GM06990 (cell line): ENCODE measurements at regions not wholly inside any gene's neighbourhood (a gene's known extent, or its start where the extent isn't known, plus 50 kb on each side); places are given as distances from the start of the nearest gene placed in this dataset.

Source experiments
- DNase-seq: peaks from one replicate; pipeline ENCODE4 v3.0.0-alpha.2; 2011; ENCODE audit not compliant: insufficient read length; ENCODE audit errors: extremely low read depth
- H3K27me3 ChIP-seq: replicated peaks from 2 replicates; pipeline ENCODE4 v1.6.0; 2011; ENCODE audit warnings: low read length; ENCODE audit not compliant: control insufficient read depth, insufficient read depth
- H3K36me3 ChIP-seq: 2 replicates; pipeline ENCODE4 v1.5.1; 2011; ENCODE audit warnings: low read length; ENCODE audit not compliant: control insufficient read depth, insufficient read depth
- H3K4me3 ChIP-seq: replicated peaks from 2 replicates; pipeline ENCODE4 v1.5.1; 2011; ENCODE audit warnings: low read depth, mild to moderate bottlenecking, control low read depth, low read length
- CTCF ChIP-seq: IDR thresholded peaks from 2 replicates; pipeline ENCODE4 v1.5.1; 2011; ENCODE audit warnings: low read length, control low read depth, mild to moderate bottlenecking, inconsistent platforms; ENCODE audit not compliant: insufficient read depth, poor library complexity, severe bottlenecking

GRCh38 chr2:42941633-42942176 lies 149.3 kb upstream of the HAAO start:
- H3K36me3 ChIP-seq: no peaks in the 10 kb centered on the region
- no peak for DNase-seq
- no peak for TF ChIP-seq CTCF
- no peaks in the 10 kb centered on the region; the same call in none of the 2 replicates for H3K27me3 ChIP-seq
- no peak overlapping the region for H3K4me3 ChIP-seq

- DNase-seq: no peak
- no peaks in the 10 kb centered on the region; the same call in none of the 2 replicates for H3K27me3 ChIP-seq
- TF ChIP-seq CTCF: no peak
Observed at GRCh38 chr2:42939411-42940206, 147.2 kb upstream of the HAAO start.

GRCh38 chr2:42938671-42939370 lies 146.4 kb upstream of the HAAO start:
- Histone ChIP-seq H3K4me3 (no peak overlapping the region), H3K27me3 (no peaks in the 10 kb centered on the region; the same call in none of the 2 replicates), H3K36me3 (no peaks in the 10 kb centered on the region)
- no peak for TF ChIP-seq CTCF
- no peak for DNase-seq

More at GRCh38 chr2:42939411-42940206, 147.2 kb upstream of the HAAO start:
- no peak overlapping the region for H3K4me3 ChIP-seq
- H3K36me3 ChIP-seq: no peaks in the 10 kb centered on the region

- DNase-seq: no peak
- no peaks in the 10 kb centered on the region for H3K36me3 ChIP-seq
- no peak overlapping the region for H3K4me3 ChIP-seq
- H3K27me3 ChIP-seq: no peaks in the 10 kb centered on the region; the same call in none of the 2 replicates
- TF ChIP-seq CTCF: no peak
Observed at GRCh38 chr2:42937171-42937875, 144.9 kb upstream of the HAAO start.

- Histone ChIP-seq H3K4me3 (no peak overlapping the region), H3K36me3 (no peaks in the 10 kb centered on the region), H3K27me3 (no peaks in the 10 kb centered on the region; the same call in none of the 2 replicates)
- DNase-seq: no peak
- no peak for TF ChIP-seq CTCF
Observed at GRCh38 chr2:42935692-42936671, 143.6 kb upstream of the HAAO start.
